Activated CD4-positive, CD25-positive, alpha-beta regulatory T cell (primary cell): ENCODE measurements at regions not wholly inside any gene's neighbourhood (a gene's known extent, or its start where the extent isn't known, plus 50 kb on each side); places are given as distances from the start of the nearest gene placed in this dataset.
"Not testable (repeated sequence)": the region's sequence is repeated elsewhere in the genome, so short reads cannot be mapped to it uniquely, and the experiment has no call there.

Source experiments
- DNase-seq, 4 experiments: peaks; one replicate each; lab custom pipeline; 2025; lab: John Stamatoyannopoulos, UW

- DNase-seq, result not testable (repeated sequence)
Observed at GRCh38 chr14:37785298-37785697, 189.9 kb downstream of the TTC6 start.

- DNase-seq, result not testable (repeated sequence)
Observed at GRCh38 chr14:37786114-37786625, 190.7 kb downstream of the TTC6 start.

GRCh38 chr14:37787879-37788494, 192.6 kb downstream of the TTC6 start:
- DNase-seq, result no peak

GRCh38 chr14:37791384-37792036, 196.1 kb downstream of the TTC6 start:
- no peak for DNase-seq

- no peak for DNase-seq
Observed at GRCh38 chr14:37792124-37792523, 196.7 kb downstream of the TTC6 start.

- DNase-seq, result no peak
Observed at GRCh38 chr14:37796703-37797416, 201.4 kb downstream of the TTC6 start.

GRCh38 chr14:37797675-37798074, 202.2 kb downstream of the TTC6 start:
- DNase-seq, result no peak

- no peak for DNase-seq
Observed at GRCh38 chr14:37807722-37808121, 212.3 kb downstream of the TTC6 start.

- DNase-seq, result no peak
Observed at GRCh38 chr14:37810094-37810801, 214.8 kb downstream of the TTC6 start.

- DNase-seq, result no peak
Observed at GRCh38 chr14:37813732-37814131, 218.3 kb downstream of the TTC6 start.

GRCh38 chr14:37816135-37816534, 220.7 kb downstream of the TTC6 start:
- no peak for DNase-seq

GRCh38 chr14:37816743-37817295, 221.4 kb downstream of the TTC6 start:
- DNase-seq, result no peak

- DNase-seq, result no peak
Observed at GRCh38 chr14:37819155-37820015, 224.0 kb downstream of the TTC6 start.

- not testable (repeated sequence) for DNase-seq
Observed at GRCh38 chr14:37820810-37821209, 225.4 kb downstream of the TTC6 start.

- no peak for DNase-seq
Observed at GRCh38 chr14:37824939-37825712, 229.7 kb downstream of the TTC6 start.

- no peak for DNase-seq
Observed at GRCh38 chr14:37826869-37827268, 231.4 kb downstream of the TTC6 start.

GRCh38 chr14:37830271-37830670, 234.8 kb downstream of the TTC6 start:
- DNase-seq, result no peak

GRCh38 chr14:37834275-37834674, 238.8 kb downstream of the TTC6 start:
- DNase-seq, result no peak

GRCh38 chr14:37838778-37839177, 243.3 kb downstream of the TTC6 start:
- not testable (repeated sequence) for DNase-seq

- DNase-seq, result not testable (repeated sequence)
Observed at GRCh38 chr14:37841039-37841438, 245.6 kb downstream of the TTC6 start.
